Vagina (tissue), 2 donors: ENCODE measurements at regions not wholly inside any gene's neighbourhood (a gene's known extent, or its start where the extent isn't known, plus 50 kb on each side); places are given as distances from the start of the nearest gene placed in this dataset.

Source experiments
- DNase-seq, 2 donors: peaks; one replicate each; pipeline ENCODE4 v3.0.0-alpha.2; 2017; ENCODE audit errors: extremely low spot score in 2 of 2
- H3K27ac ChIP-seq: fragments of 200-600 bp; sonication (generic); one replicate; pipeline ENCODE4 v1.5.1; 2019
- H3K27me3 ChIP-seq: fragments of 200-600 bp; sonication (generic); one replicate; pipeline ENCODE4 v1.5.1; 2019
- H3K36me3 ChIP-seq, 2 donors: fragments of 200-600 bp; sonication (generic); one replicate each; pipeline ENCODE4 v1.5.1; 2017 to 2019
- H3K4me1 ChIP-seq: fragments of 200-600 bp; sonication (generic); one replicate; pipeline ENCODE4 v1.5.1; 2019
- H3K4me3 ChIP-seq, 2 donors: fragments of 200-600 bp; sonication (generic); 1 replicate in 1 of 2; 2 replicates in 1 of 2; pipeline ENCODE4 v1.5.1; 2016 to 2019
- H3K9me3 ChIP-seq: fragments of 200-600 bp; sonication (generic); one replicate; pipeline ENCODE4 v1.5.1; 2019
- CTCF ChIP-seq, 3 experiments: fragments of 450-650 bp in 2 of 3; fragments of 200-600 bp in 1 of 3; sonication (generic) in 1 of 3; IDR thresholded peaks; one replicate each; pipeline ENCODE4 v1.5.1; 2017 to 2019; ENCODE audit warnings: antibody characterized with exemption in 3 of 3, mild to moderate bottlenecking in 2 of 3, moderate library complexity in 2 of 3
- POLR2A ChIP-seq, 2 donors: fragments of 450-650 bp; IDR thresholded peaks; one replicate each; pipeline ENCODE4 v1.6.1; 2017; ENCODE audit warnings: antibody characterized with exemption in 2 of 2, mild to moderate bottlenecking in 2 of 2, moderate library complexity in 2 of 2
- POLR2AphosphoS5 ChIP-seq, 2 donors: sonication (generic); formaldehyde crosslinking; IDR thresholded peaks; one replicate each; pipeline ENCODE4 v1.9.0; 2017; ENCODE audit warnings: antibody characterized with exemption in 2 of 2, mild to moderate bottlenecking in 2 of 2, low read depth in 1 of 2; ENCODE audit not compliant: insufficient read depth in 1 of 2
- intact Hi-C: fragments of 100-400 bp; cut with DNase I; formaldehyde crosslinking; loops from one replicate; pipeline ENCODE4 v1.15.1; 2023

GRCh38 chr12:24605466-24605865 is 343.4 kb downstream of the BCAT1 start:
- Histone ChIP-seq H3K27me3 (no peaks in the 10 kb centered on the region), H3K4me3 (no peak overlapping the region), H3K27ac (no peak overlapping the region), H3K9me3 (no peaks in the 10 kb centered on the region), H3K36me3 (no peaks in the 10 kb centered on the region), H3K4me1 (no peaks in the 10 kb centered on the region)
- TF ChIP-seq POLR2A (IDR thresholded peaks at IDR 0.05) (no peak), POLR2AphosphoS5 (IDR thresholded peaks at IDR 0.05; ENCODE audit: insufficient read depth in 1 of 2, low read depth in 1 of 2) (no peak), CTCF (IDR thresholded peaks at IDR 0.05) (no peak)
- no peak for DNase-seq
- intact Hi-C loops, result no loop called here

GRCh38 chr12:24603371-24603770 is 345.5 kb downstream of the BCAT1 start:
- Histone ChIP-seq H3K27me3 (no peaks in the 10 kb centered on the region), H3K4me1 (no peaks in the 10 kb centered on the region), H3K36me3 (no peaks in the 10 kb centered on the region), H3K9me3 (no peaks in the 10 kb centered on the region), H3K4me3 (no peak overlapping the region), H3K27ac (no peak overlapping the region)
- TF ChIP-seq CTCF (IDR thresholded peaks at IDR 0.05) (no peak), POLR2A (IDR thresholded peaks at IDR 0.05) (no peak), POLR2AphosphoS5 (IDR thresholded peaks at IDR 0.05; ENCODE audit: insufficient read depth in 1 of 2, low read depth in 1 of 2) (no peak)
- intact Hi-C loops, result no loop called here
- no peak for DNase-seq

- intact Hi-C loops, result no loop called here
- no peak for DNase-seq
- Histone ChIP-seq H3K4me1 (no peaks in the 10 kb centered on the region), H3K4me3 (no peak overlapping the region), H3K36me3 (no peaks in the 10 kb centered on the region), H3K27ac (no peak overlapping the region), H3K9me3 (no peaks in the 10 kb centered on the region), H3K27me3 (no peaks in the 10 kb centered on the region)
- no peak for TF ChIP-seq POLR2A (IDR thresholded peaks at IDR 0.05)
- no peak for TF ChIP-seq CTCF (IDR thresholded peaks at IDR 0.05)
- TF ChIP-seq POLR2AphosphoS5 (IDR thresholded peaks at IDR 0.05; ENCODE audit: insufficient read depth in 1 of 2, low read depth in 1 of 2), result no peak
Observed at GRCh38 chr12:24600996-24601395, 347.9 kb downstream of the BCAT1 start.

- intact Hi-C loops, result no loop called here
Observed at GRCh38 chr12:24600551-24600950, 348.4 kb downstream of the BCAT1 start.

GRCh38 chr12:24599736-24600135 is 349.2 kb downstream of the BCAT1 start:
- H3K4me3 ChIP-seq, result no peak overlapping the region
- no peaks in the 10 kb centered on the region for H3K9me3 ChIP-seq
- TF ChIP-seq POLR2AphosphoS5 (IDR thresholded peaks at IDR 0.05; ENCODE audit: insufficient read depth in 1 of 2, low read depth in 1 of 2), result no peak
- no peak for TF ChIP-seq POLR2A (IDR thresholded peaks at IDR 0.05)
- no peak for TF ChIP-seq CTCF (IDR thresholded peaks at IDR 0.05)
- no peak for DNase-seq
- no peaks in the 10 kb centered on the region for H3K36me3 ChIP-seq
- no peaks in the 10 kb centered on the region for H3K4me1 ChIP-seq
- no peak overlapping the region for H3K27ac ChIP-seq
- no peaks in the 10 kb centered on the region for H3K27me3 ChIP-seq
- intact Hi-C loops, result no loop called here

More at GRCh38 chr12:24600551-24600950, 348.4 kb downstream of the BCAT1 start:
- Histone ChIP-seq H3K4me3 (no peak overlapping the region), H3K36me3 (no peaks in the 10 kb centered on the region), H3K27ac (no peak overlapping the region), H3K27me3 (no peaks in the 10 kb centered on the region), H3K9me3 (no peaks in the 10 kb centered on the region), H3K4me1 (no peaks in the 10 kb centered on the region)
- TF ChIP-seq CTCF (IDR thresholded peaks at IDR 0.05) (no peak), POLR2A (IDR thresholded peaks at IDR 0.05) (no peak), POLR2AphosphoS5 (IDR thresholded peaks at IDR 0.05; ENCODE audit: insufficient read depth in 1 of 2, low read depth in 1 of 2) (no peak)
- DNase-seq, result no peak
